GM23248 (cell line): ENCODE measurements at regions not wholly inside any gene's neighbourhood (a gene's known extent, or its start where the extent isn't known, plus 50 kb on each side); places are given as distances from the start of the nearest gene placed in this dataset.
"Not testable (repeated sequence)": the region's sequence is repeated elsewhere in the genome, so short reads cannot be mapped to it uniquely, and the experiment has no call there.

Experiments
- EZH2 ChIP-seq: fragments of 200-600 bp; sonication (generic); IDR thresholded peaks from 2 replicates; pipeline ENCODE4 v1.6.1; 2018; ENCODE audit warnings: antibody characterized with exemption, mild to moderate bottlenecking; ENCODE audit not compliant: insufficient read depth, poor library complexity, severe bottlenecking
- EZH2phosphoT487 ChIP-seq: fragments of 200-600 bp; sonication (generic); IDR thresholded peaks from 2 replicates; pipeline ENCODE4 v1.6.1; 2018; ENCODE audit warnings: antibody characterized with exemption, moderate library complexity, mild to moderate bottlenecking, low read depth; ENCODE audit not compliant: insufficient read depth

DNA sequence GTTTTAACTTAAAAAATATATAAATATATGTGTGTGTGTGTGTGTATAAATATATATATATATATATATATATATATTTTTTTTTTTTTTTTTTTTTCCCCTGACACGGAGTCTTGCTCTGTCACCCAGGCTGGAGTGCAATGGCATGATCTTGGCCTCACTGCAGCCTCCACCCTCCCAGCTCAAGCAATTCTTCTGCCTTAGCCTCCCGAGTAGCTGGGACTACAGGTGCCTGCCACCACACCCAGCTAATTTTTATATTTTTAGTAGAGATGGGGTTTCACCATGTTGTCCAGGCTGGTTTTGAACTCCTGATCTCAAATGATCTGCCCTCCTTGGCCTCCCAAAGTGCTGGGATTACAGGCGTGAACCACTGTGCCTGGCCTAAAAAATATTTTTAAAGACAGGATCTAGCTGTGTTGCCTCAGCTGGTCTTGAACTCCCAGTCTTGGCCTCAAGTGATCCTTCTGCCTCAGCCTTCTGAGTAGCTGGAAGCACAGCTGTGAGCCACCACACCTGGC lies 243.9 kb downstream of the GOLGA6L6 start:
- TF ChIP-seq EZH2, EZH2phosphoT487: not testable (repeated sequence)
